Keratinocyte (primary cell): ENCODE measurements at regions not wholly inside any gene's neighbourhood (a gene's known extent, or its start where the extent isn't known, plus 50 kb on each side); places are given as distances from the start of the nearest gene placed in this dataset.
"Not testable (repeated sequence)": the region's sequence is repeated elsewhere in the genome, so short reads cannot be mapped to it uniquely, and the experiment has no call there.

ENCODE experiments used
- DNase-seq: peaks from one replicate; pipeline ENCODE4 v3.0.0-alpha.2; 2011; ENCODE audit warnings: low read depth, missing footprints, low spot score
- FAIRE-seq: peaks from 2 replicates; lab custom pipeline; 2011; peaks lifted over from hg19 to GRCh38; lab: Jason Lieb, UNC
- H2AFZ ChIP-seq: 2 replicates; pipeline ENCODE4 v1.6.0; 2012; ENCODE audit warnings: low read length, control low read depth, inconsistent platforms; ENCODE audit not compliant: control insufficient read depth
- H3K27ac ChIP-seq: 2 replicates; pipeline ENCODE4 v1.5.1; 2011; ENCODE audit warnings: low read length; ENCODE audit not compliant: control insufficient read depth, insufficient read depth
- H3K27me3 ChIP-seq: 3 replicates; pipeline ENCODE4 v1.6.0; 2011; ENCODE audit warnings: low read length; ENCODE audit not compliant: control insufficient read depth, insufficient read depth; ENCODE audit errors: extremely low read depth
- H3K36me3 ChIP-seq, 2 experiments: 2 replicates in 1 of 2; 3 replicates in 1 of 2; pipeline ENCODE4 v1.5.1; 2011; ENCODE audit warnings: low read length in 2 of 2, mild to moderate bottlenecking in 1 of 2; ENCODE audit not compliant: control insufficient read depth in 2 of 2, insufficient read depth in 2 of 2; ENCODE audit errors: extremely low read depth in 1 of 2
- H3K4me1 ChIP-seq: 3 replicates; pipeline ENCODE4 v1.5.1; 2011; ENCODE audit warnings: low read length; ENCODE audit not compliant: control insufficient read depth, insufficient read depth; ENCODE audit errors: extremely low read depth
- H3K4me2 ChIP-seq: 3 replicates; pipeline ENCODE4 v1.6.0; 2011; ENCODE audit warnings: low read depth, low read length; ENCODE audit not compliant: control insufficient read depth, insufficient read depth; ENCODE audit errors: extremely low read depth
- H3K4me3 ChIP-seq, 3 experiments: fragments of 200-600 bp in 1 of 3; sonication (generic) in 1 of 3; 2 replicates in 2 of 3; 3 replicates in 1 of 3; pipeline ENCODE4 v1.5.1; 2011 to 2016; ENCODE audit warnings: low read length in 3 of 3, mild to moderate bottlenecking in 3 of 3, control low read depth in 2 of 3, inconsistent platforms in 1 of 3, low read depth in 1 of 3, mixed read lengths in 1 of 3, mixed run types in 1 of 3, moderate library complexity in 1 of 3; ENCODE audit not compliant: control insufficient read depth in 2 of 3, insufficient read depth in 2 of 3; ENCODE audit errors: extremely low read depth in 1 of 3
- H3K79me2 ChIP-seq: 2 replicates; pipeline ENCODE4 v1.6.0; 2012; ENCODE audit warnings: low read length; ENCODE audit not compliant: control insufficient read depth, insufficient read depth
- H3K9ac ChIP-seq: 3 replicates; pipeline ENCODE4 v1.6.0; 2011; ENCODE audit warnings: low read length; ENCODE audit not compliant: control insufficient read depth, insufficient read depth; ENCODE audit errors: extremely low read depth
- H3K9me1 ChIP-seq: 3 replicates; pipeline ENCODE4 v1.6.0; 2011; ENCODE audit warnings: low read length; ENCODE audit not compliant: control insufficient read depth, insufficient read depth; ENCODE audit errors: extremely low read depth
- H3K9me3 ChIP-seq: 2 replicates; pipeline ENCODE4 v1.5.1; 2012; ENCODE audit warnings: low read depth, low read length; ENCODE audit not compliant: control insufficient read depth
- H4K20me1 ChIP-seq: 3 replicates; pipeline ENCODE4 v1.6.0; 2011; ENCODE audit warnings: low read length; ENCODE audit not compliant: control insufficient read depth, insufficient read depth; ENCODE audit errors: extremely low read depth
- CTCF ChIP-seq, 3 experiments: IDR thresholded peaks in 1 of 3; conservative IDR thresholded peaks in 1 of 3; optimal IDR thresholded peaks in 1 of 3; 2 replicates in 2 of 3; 3 replicates in 1 of 3; pipeline versions ENCODE3 to v1.5.1; 2011; ENCODE audit warnings: low read length in 3 of 3, mild to moderate bottlenecking in 3 of 3, moderate library complexity in 2 of 3, control low read depth in 1 of 3, inconsistent platforms in 1 of 3; ENCODE audit not compliant: insufficient read depth in 2 of 3; ENCODE audit errors: extremely low read depth in 1 of 3
- EZH2 ChIP-seq: IDR thresholded peaks from one replicate; pipeline ENCODE4 v1.6.1; 2012; ENCODE audit warnings: inconsistent platforms, mild to moderate bottlenecking, low read length, moderate library complexity
- dilution Hi-C: fragments of 300-500 bp; cut with MboI; formaldehyde crosslinking; loops from one replicate; pipeline ENCODE4 v1.7.0; 2020; ENCODE audit warnings: low sequenced_read_pairs; ENCODE audit not compliant: extremely low pct_ligation_motif_present

- no peaks in the 10 kb centered on the region for H3K9me1 ChIP-seq
- FAIRE-seq, result no peak
- no peaks in the 10 kb centered on the region for H3K36me3 ChIP-seq
- H3K9me3 ChIP-seq, result no peaks in the 10 kb centered on the region
- no peaks in the 10 kb centered on the region for H4K20me1 ChIP-seq
- H3K4me2 ChIP-seq, result no peak overlapping the region
- no peaks in the 10 kb centered on the region for H3K4me1 ChIP-seq
- no peaks in the 10 kb centered on the region for H3K27me3 ChIP-seq
- H2AFZ ChIP-seq, result no peak overlapping the region
- no peak overlapping the region for H3K27ac ChIP-seq
- H3K4me3 ChIP-seq, result no peak overlapping the region
- no peak overlapping the region for H3K9ac ChIP-seq
- TF ChIP-seq CTCF (optimal IDR thresholded peaks at IDR 0.05 in 1 of 3, IDR thresholded peaks at IDR 0.05 in 1 of 3, conservative IDR thresholded peaks at IDR 0.05 in 1 of 3; ENCODE audit: extremely low read depth in 1 of 3, insufficient read depth in 2 of 3, low read length in 3 of 3) (no peak), EZH2 (no peak)
- no peak for DNase-seq
- no peaks in the 10 kb centered on the region for H3K79me2 ChIP-seq
- dilution Hi-C loops, result no loop called here
Measured at GRCh38 chr14:43729143-43729542, 777.9 kb downstream of the FSCB start.

GRCh38 chr14:43706900-43707299, 800.2 kb downstream of the FSCB start:
- H3K9me1 ChIP-seq, result no peaks in the 10 kb centered on the region
- H3K79me2 ChIP-seq, result no peaks in the 10 kb centered on the region
- H3K4me2 ChIP-seq, result no peak overlapping the region
- H3K9ac ChIP-seq, result no peak overlapping the region
- no peak overlapping the region for H3K4me3 ChIP-seq
- no peak overlapping the region for H2AFZ ChIP-seq
- no peak overlapping the region for H3K27ac ChIP-seq
- peaks cover 3% of the 10 kb centered on the region for H3K9me3 ChIP-seq
- TF ChIP-seq EZH2 (no peak), CTCF (optimal IDR thresholded peaks at IDR 0.05 in 1 of 3, IDR thresholded peaks at IDR 0.05 in 1 of 3, conservative IDR thresholded peaks at IDR 0.05 in 1 of 3; ENCODE audit: extremely low read depth in 1 of 3, insufficient read depth in 2 of 3, low read length in 3 of 3) (no peak)
- DNase-seq, result no peak
- no peaks in the 10 kb centered on the region for H4K20me1 ChIP-seq
- no peak for FAIRE-seq
- no peaks in the 10 kb centered on the region for H3K27me3 ChIP-seq
- no peaks in the 10 kb centered on the region for H3K4me1 ChIP-seq
- dilution Hi-C loops, result no loop called here
- no peaks in the 10 kb centered on the region for H3K36me3 ChIP-seq

- H3K9me3 ChIP-seq, dilution Hi-C loops, H3K4me1 ChIP-seq, H3K36me3 ChIP-seq, H2AFZ ChIP-seq, FAIRE-seq, H3K79me2 ChIP-seq, H3K4me2 ChIP-seq, H3K27ac ChIP-seq, H3K27me3 ChIP-seq, H3K4me3 ChIP-seq, DNase-seq, H3K9ac ChIP-seq, H3K9me1 ChIP-seq, H4K20me1 ChIP-seq: not testable (repeated sequence)
Measured at GRCh38 chr14:43698561-43699284, 808.4 kb downstream of the FSCB start.
